ENCODE measurements at regions not wholly inside any gene's neighbourhood (a gene's known extent, or its start where the extent isn't known, plus 50 kb on each side); places are given as distances from the start of the nearest gene placed in this dataset.

DNA sequence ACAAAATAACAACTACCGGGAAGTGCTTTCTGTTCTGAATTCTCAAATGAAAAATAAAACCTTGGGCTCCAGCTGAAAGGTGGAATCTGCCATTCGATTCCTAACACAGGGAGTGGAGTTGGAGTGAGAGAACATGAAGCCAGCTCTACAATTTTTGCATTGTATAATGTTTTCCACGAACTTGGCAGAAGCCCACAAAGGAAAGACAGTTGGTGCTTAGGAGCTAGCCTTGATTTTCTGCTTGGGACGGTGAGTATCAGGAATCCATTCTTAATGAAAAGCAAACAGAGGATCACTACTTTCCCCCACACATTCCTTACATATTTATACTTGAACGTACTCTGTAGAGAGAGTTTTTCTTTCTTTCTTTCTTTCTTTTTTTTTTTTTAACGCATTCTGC, 74.2 kb upstream of the FBXL7 start:
- no peak for TF ChIP-seq EZH2phosphoT487 (IDR thresholded peaks at IDR 0.05; ENCODE audit: insufficient read depth, low read depth)
- no peak for TF ChIP-seq EZH2 (IDR thresholded peaks at IDR 0.05; ENCODE audit: insufficient read depth, poor library complexity, severe bottlenecking)
